ENCODE measurements at regions not wholly inside any gene's neighbourhood (a gene's known extent, or its start where the extent isn't known, plus 50 kb on each side); places are given as distances from the start of the nearest gene placed in this dataset.
"Not testable (repeated sequence)": the region's sequence is repeated elsewhere in the genome, so short reads cannot be mapped to it uniquely, and the experiment has no call there.

DNA sequence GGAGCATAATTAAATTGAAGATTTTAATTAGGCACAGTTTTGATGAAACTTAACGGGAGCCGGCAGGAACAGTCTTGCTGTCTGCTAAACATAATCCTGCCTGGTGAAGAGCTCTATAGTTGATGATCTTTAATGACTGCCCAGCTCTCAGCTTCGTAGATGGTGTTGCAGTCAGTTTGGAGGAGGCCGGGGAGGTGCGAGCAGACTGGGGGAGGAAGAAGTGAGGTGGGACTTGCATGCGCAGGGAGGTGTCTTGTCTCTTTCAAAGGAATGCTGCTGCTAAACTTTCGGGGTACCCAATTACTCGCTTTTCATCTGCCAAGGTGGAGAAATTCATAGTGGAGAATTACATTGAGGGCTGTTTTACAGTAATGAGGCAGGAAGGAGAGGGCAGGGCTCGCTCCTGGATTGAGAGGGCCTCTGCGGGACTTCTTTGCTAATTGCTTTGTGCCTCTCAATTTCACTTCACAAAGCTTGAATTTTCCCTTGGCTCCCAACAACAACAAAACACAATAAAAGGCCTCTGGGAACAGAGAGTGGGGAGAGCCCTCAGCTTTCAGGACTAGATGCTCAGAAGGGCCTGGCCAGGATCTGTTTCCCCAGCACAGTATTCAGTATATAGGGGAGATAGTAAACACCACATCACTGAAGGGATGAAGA, 257.9 kb upstream of the ADRA1B start:
- no peak for DNase-seq

DNA sequence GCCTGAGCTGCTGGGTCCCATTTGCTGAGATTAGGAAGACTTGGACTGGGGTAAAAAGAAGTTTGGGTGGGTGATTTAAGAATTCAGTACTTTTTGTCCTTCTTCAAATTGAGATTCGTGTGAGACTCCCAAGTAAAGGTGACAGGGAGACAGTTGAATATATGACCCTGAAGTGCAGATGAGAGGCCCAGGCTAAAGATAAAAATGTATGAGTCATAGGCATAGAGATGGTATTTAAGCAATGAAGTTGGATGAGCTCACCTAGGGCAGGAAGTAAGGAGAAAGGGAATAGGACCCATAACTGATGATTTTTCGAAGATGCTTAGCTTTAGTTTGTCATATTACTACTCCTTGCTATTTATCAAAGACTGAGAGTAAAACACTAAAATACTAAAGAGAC, 255.9 kb upstream of the ADRA1B start:
- DNase-seq, result no peak

DNA sequence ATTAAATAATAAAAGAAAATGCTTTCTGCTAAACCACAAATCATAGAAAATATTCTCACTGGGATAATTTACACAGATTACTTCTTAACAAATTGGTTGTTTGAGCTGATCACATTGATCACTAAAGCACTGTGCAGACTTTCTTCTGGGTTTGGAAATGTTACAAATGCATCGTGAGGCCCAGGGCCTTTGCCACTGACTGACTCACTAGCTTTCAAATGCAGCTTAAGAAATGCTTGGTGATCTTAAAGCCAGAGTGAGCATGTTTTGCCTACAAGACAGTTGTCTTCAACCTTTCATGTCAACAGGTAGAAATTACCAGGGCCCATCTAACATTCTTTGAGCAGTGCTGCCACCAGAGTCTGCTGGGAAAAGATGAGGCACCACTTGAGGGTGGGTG, 252.3 kb upstream of the ADRA1B start:
- no peak for DNase-seq

DNA sequence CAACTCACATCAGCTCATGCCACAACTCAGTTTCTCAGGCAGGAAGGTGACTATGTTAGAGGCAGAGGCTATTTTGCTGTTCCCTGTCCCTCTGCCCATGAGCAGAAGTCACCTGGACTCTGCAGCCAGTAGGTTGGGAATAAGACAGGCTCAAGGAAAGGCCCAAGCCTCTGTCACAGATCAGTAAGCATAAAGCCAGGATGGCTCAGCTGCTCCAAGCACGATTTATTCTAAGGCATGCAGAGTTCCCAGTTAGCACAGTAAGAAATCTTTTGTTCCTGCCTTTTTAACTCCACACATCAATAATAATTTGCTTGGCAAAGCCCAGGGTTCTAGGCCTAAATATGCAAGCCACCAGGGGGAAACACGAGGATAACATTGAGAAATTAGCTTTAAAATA, 249.0 kb upstream of the ADRA1B start:
- no peak for DNase-seq

DNA sequence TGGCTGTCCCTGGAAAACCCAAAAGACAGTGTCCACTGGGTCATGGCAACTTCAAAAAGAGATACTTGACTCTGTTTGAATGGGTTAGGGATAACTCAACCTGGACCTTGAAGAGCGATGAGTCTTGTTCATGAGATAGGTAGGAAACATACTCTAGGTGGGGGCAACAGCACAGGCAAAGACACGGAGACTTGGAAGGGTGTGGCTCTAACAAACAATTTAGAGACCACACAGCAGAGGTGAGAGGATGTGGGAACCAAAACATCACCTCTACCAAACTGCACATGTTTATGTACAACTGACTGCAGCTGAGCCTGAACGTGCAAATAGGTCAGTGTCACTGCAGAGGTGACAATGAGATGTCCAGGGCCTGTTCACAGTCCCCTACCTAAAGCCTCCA, 247.7 kb upstream of the ADRA1B start:
- DNase-seq, result no peak

DNA sequence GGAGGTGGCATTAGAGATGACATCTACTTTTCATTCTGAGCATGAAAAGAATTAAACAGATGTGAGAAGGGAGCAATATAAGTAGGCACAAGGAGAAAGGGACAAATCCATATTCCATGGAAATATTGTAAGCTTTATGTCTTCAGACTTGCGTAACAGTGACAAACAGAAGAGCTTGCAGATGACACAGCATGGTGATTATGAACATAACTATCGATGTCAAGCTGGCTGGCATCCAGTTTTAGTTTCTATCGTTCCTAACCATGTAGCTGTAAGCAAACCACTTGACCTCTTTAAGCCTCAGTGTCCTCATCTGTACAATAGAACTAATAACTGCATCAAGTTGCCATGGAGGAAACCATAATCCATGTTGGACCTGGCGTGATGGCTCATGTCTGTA, 246.7 kb upstream of the ADRA1B start:
- no peak for DNase-seq

DNA sequence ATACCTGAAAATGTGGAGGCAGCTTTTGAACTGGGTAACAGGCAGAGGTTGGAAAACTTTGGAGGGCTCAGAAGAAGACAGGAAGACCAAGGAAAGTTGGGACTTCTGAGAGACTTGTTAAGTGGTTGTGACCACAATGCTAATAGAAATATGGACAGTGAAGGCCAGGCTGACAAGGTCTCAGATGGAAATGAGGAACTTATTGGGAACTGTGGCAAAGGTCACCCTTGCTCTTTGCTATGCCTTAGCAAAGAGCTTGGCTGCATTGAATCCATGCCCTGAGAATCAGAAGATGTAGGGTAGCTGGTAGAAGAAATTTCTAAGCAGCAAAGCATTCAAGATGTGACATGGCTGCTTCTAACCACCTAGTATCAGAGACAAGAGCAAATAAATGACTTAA, 244.4 kb upstream of the ADRA1B start:
- no peak for DNase-seq

DNA sequence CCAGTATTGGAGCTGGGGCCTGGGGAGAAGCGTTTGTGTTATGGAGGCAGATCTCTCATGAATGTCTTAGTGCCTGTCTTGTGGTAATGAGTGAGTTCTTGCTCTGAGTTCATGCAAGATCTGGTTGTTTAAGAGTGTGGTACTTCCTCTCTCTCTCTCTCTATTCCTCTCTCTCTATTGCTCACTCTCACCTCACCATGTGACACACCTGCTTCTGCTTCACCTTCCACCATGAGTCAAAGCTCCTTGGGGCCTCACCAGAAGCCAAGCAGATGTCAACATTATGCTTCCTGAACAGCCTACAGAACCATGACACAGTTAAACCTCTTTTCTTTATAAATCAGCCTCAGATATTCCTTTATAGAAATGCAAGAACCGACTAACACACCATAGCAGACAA, 242.7 kb upstream of the ADRA1B start:
- no peak for DNase-seq

DNA sequence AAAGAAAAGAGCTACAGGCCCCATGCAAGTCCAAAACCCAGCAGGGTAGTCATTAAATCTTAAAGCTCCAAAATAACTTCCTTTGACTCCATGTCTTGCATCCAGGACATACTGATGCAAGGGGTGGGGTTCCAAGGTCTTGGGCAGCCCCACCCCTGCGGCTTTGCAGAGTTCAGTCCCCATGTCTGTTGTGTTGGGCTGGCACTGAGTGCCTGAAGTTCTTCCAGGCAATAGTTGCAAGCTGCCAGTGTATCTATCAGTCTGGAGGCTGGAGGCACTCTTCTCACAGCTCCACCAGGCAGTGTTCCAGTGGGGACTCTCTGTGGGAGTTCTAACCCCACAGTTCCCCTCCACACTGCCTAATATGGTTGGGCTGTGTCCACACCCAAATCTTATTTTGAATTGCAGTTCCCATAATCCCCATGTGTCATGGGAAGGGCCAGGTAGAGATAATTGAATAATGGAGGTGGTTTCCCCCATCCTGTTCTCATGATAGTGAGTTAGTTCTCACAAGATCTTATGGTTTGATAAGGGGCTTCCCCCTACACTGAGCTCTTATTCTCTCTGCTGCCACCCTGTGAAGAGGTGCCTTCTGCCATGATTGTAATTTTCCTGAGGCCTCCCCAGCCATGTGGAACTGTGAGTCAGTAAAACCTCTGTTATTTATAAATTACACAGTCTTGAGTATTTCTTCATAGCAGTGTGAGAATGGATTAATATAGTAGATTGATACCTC, 237.5 kb upstream of the ADRA1B start:
- no peak for DNase-seq

DNA sequence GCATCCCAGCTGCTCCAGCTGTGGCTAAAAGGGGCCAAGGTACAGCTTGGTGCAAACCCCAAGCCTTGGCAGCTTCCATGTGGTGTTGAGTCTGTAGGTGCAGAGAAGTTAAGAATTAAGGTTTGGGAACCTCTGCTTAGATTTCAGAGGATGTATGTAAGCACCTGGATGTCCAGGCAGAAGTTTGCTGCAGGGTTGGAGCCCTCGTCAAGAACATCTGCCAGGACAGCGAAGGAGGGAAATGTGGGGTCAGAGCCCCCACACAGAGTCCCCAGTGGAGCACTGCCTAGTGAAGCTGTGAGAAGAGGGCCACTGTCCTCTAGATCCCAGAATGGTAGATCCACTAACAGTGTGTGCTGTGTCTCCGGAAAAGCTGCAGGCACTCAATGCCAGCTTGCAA, 236.2 kb upstream of the ADRA1B start:
- DNase-seq, result no peak

DNA sequence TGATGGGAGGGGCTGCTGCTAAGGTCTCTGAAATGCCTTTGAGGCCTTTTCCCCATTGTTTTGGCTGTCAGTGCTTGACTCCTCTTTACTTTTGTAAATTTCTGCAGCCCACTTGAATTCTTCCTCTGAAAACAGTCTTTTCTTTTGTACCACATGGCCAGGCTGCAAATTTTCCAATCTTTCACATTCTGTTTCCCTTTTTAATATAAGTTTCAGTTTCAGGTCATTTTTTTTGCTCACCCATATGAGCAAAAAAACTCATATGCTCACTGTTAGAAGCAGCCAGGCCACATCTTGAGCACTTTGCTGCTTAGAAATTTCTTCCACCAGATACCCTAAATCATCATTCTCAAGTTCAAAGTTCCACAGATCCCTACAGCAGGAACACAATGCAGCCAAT, 234.6 kb upstream of the ADRA1B start:
- no peak for DNase-seq

DNA sequence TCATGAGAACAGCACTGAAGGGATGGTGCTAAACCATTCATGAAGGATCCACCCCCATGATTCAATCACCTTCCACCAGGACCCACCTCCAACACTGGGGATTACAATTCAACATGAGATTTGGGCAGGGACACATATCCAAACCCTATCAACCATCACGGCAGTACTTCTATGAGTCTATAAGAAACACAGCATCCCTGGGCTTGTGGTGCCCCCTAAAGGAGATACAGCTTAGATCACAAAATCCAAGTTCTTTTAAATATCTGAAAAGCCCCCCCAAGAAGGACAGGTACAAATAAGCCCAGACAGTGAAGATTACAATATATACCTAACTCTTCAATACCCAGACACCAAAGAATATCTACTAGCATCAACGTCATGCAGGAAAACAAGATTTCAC, 233.7 kb upstream of the ADRA1B start:
- no peak for DNase-seq

DNA sequence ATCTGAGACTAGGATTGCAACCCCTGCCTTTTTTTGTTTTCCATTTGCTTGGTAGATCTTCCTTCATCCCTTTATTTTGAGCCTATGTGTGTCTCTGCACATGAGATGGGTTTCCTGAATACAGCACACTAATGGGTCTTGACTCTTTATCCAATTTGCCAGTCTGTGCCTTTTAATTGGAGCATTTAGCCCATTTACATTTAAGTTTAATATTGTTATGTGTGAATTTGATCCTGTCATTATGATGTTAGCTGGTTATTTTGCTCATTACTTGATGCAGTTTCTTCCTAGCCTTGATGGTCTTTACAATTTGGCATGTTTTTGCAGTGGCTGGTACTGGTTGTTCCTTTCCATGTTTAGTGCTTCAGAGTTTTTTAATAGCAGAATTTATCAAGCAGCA, 228.4 kb upstream of the ADRA1B start:
- DNase-seq, result not testable (repeated sequence)

DNA sequence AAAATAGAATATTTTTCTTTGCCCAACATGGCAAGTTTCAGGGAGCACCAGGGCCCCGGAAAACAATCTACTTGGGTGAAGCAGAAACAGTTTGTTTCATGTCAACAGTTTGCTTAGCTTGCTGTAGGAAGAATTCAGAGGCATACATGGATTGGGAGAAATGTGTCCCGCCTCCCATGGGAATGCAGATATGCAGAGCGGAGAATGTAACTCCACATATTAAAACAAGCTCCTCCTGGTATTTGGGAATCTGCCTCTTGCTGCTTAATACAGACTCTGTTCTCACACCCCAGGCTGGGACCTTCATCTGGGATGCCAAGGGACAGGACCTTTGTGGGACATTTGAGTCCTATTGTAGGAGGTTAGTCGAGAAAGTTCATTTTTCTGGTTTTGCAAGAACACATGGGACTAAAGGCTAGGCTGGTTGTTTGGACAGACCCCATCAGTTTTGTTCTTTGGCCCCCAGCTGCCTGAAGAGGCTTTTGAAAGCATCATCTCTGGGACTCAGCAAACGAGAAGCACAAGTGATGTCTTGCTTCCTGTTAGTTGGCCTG, 220.5 kb upstream of the ADRA1B start:
- no peak for DNase-seq

DNA sequence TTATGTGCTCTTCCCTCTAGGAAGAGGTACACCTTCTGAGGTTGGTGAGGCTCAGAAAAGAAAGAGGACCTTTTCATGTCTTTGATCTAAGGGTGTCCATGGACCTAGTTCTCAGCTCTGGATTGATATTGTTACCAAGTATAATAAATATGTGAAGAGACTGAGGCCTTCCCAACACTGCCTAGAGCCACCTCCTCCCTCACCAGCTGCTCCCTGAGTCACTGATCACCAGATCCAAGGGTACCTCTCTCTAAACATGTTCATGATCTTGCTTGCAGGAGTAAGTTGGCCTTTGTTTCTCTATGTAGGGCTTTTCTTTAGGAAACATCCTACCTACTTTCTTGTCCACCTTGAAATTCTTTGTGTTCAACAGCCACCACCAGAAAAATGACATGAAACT, 218.8 kb upstream of the ADRA1B start:
- DNase-seq, result no peak

DNA sequence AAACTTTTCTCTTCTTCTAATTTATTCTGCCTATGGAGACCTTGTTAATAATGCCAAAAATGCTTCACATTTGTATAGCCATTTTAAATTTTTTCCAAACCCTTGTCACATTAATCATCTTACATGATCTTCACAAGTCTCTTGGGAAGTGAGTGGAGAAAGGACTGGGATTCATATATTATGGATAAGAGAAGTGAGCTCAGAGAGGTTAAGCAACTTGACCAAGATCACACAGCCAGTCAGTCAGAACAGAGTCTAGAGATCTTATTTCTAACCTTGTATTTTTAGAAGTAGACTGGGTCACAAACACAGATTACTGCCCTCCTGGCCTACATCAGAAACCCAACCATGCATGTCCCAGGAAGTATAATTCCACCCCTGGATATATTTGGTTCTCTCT, 218.0 kb upstream of the ADRA1B start:
- DNase-seq, result no peak

DNA sequence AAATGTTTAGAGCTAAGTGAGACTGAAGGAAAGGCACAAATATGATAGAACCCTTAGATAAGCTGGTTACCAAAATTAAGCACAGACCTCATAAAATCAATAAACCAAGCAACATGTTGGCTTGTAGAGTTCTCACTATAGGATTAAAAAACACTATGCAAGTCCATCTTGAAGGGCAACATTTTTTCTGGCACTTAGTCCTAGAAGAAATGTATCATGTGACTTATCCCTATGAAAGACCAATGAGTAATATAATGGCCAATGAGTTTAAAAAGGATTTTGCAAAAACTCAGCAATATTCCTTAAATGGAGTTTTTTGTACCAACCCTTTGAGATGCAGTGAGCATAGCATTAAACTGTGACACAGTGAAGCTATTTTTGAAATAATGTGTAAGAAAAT, 216.3 kb upstream of the ADRA1B start:
- no peak for DNase-seq

DNA sequence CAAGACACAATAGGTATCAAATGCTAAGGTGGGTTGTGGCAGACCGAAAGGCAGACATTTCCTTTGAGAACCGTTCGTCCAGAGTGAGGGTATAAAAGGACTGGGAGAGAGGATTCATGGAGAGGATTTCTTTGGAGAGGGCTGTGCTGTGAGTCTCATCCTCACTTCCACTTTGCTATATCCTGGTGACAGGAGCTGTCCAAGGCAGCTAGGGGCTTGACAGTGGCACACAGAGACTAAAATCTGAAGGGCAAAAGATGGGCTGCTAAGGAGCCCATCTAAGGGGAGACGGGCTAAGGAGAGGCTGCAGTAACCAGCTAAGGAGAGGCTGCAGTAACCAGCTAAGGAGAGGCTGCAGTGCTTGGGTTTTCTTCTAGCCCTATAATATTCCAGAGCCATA, 214.0 kb upstream of the ADRA1B start:
- DNase-seq, result no peak

DNA sequence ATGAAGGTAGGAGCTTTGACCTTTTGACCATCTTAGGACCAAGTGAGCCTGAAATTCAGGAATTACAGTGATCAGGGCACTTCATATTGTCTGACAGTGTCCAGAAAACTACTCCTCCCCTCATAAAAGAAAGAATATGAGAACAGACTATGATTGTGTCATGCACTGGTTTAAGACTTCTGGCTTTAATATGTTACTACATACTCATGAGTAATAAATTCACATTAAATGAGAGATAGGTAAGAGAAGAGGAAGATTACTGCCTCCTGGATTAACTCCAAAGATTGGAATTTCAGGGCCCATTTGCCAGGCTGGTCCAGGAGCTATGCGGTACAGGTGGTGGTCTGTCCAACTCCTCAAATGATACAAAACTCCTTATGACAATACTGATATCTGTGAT, 213.5 kb upstream of the ADRA1B start:
- no peak for DNase-seq

DNA sequence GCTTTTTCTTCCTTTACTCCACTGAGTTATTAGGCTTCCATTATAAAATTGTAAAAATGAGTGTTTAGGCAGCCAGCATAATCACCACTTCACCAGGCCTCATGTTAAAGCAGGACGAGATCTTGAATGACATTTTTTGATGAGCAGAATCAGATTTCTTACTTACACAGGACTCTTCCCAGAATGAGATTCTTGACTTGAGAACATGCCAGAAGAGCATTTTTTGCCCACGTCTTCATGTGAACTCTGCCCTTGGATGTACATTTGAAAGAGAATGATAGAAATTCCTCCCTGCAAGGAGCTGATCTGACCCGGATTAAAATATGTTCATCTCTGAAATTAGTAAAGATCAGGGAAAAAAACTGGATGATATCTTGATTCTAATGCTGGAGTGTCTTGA, 212.1 kb upstream of the ADRA1B start:
- no peak for DNase-seq

DNA sequence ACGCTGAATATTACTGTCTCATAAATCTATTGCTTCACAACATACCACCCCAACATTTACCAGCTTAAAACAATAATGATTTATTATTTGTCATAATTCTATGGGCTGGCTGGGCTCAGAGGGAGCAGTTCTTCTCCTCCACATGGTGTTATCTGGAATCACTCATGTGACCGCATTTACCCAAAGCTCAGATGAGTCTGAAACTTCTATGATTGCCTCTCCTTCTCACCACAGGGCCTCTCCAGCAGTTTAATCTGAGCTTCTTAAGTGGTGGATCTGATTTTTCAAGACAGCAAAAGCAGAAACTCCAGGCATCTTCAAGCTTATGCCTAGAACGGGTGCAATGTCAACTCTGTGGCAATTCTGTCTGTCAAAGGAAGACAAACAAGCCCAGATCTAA, 210.3 kb upstream of the ADRA1B start:
- DNase-seq, result no peak

DNA sequence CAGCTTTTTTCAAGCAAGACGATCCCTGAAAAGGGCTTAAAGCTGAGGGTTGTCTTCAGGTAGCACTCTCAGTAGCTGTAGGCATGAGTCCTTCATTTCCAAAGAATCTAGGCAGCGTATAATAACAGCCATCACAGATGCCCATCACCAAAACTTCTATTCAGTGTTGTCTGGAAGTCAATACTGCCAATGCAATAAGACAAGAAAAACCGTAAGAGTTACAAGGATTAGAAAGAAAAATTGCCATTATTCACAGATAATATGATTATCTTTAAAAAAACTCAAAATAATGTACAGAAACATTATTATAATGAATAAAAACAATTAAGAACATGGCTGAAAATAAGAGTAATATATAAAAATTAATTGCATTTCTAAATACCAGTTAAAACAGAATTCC, 208.2 kb upstream of the ADRA1B start:
- DNase-seq, result no peak

DNA sequence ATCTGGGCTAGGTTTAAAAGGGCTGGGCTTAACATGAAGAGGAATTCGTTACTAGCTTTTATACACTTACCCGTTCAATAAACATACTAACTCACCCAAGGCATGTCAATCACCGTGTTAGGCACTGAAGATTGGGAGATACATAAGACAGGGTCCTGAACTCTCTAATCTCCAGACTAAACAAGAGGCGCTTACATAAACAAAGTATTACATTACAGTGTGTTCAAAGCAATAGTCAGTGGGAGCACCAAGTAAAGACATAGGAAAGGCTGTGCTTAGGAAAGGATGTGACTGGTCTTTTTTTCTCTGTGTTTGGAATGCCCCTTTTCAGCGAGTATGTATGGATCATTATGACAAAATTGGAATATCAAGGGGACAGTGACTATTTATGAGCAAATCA, 203.6 kb upstream of the ADRA1B start:
- no peak for DNase-seq

DNA sequence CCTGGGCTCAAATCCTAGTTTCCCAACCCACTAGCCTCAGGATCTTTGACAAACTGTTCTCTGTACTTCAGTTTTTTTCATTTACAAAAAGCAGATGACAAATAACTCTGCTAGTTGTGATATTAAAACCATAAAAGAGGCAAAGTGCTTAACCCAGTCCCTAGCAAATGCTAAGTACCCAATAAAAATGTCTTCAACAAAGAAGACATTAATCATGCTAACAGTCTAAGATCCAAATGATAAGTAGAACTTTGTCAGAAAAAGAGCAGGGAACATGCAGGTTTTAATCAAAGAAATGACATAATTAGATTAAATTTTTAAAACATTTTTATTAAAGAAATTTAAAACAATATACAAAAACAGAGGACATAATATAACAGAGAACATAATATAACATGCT, 203.0 kb upstream of the ADRA1B start:
- DNase-seq, result no peak

DNA sequence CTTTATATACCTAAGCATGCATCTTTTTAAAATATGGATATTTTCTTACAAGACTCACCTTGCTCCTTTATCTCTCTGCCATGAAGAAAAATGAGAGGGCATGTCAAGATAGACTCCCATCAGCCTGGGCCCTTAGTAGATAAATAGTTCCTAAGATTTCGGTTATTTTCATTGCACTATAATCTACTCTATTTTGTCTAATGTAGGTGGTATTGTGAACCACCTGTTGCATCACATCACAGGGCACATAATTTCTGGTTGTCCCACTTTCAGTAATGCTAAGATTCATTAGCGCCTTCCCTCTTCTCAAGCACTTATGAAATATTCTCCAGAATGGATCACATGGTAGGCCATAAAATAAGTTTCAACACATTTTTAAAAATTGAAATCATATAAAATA, 202.5 kb upstream of the ADRA1B start:
- no peak for DNase-seq
